Endodermal cell (in vitro differentiated cells): ENCODE measurements at regions not wholly inside any gene's neighbourhood (a gene's known extent, or its start where the extent isn't known, plus 50 kb on each side); places are given as distances from the start of the nearest gene placed in this dataset.

Experiments
- DNase-seq: peaks from one replicate; pipeline ENCODE4 v3.0.0-alpha.2; 2017
- H3K27ac ChIP-seq: 2 replicates; pipeline ENCODE4 v1.5.1; 2013; ENCODE audit warnings: mild to moderate bottlenecking, low read depth, low read length, moderate library complexity
- H3K27me3 ChIP-seq: 2 replicates; pipeline ENCODE4 v1.6.1; 2013; ENCODE audit warnings: mild to moderate bottlenecking, low read length, moderate library complexity; ENCODE audit not compliant: insufficient read depth, control insufficient read depth, poor library complexity, severe bottlenecking
- H3K36me3 ChIP-seq: 2 replicates; pipeline ENCODE4 v1.7.0; 2013; ENCODE audit warnings: mild to moderate bottlenecking, low read length, moderate library complexity; ENCODE audit not compliant: control insufficient read depth, insufficient read depth
- H3K4me1 ChIP-seq: one replicate; pipeline ENCODE4 v1.7.0; 2013; ENCODE audit warnings: low read length; ENCODE audit not compliant: control insufficient read depth, insufficient read depth
- H3K4me3 ChIP-seq: 2 replicates; pipeline ENCODE4 v1.5.1; 2013; ENCODE audit warnings: mild to moderate bottlenecking, low read length, moderate library complexity
- H3K9ac ChIP-seq: 2 replicates; pipeline ENCODE4 v1.6.1; 2013; ENCODE audit warnings: mild to moderate bottlenecking, low read length, moderate library complexity; ENCODE audit not compliant: poor library complexity, severe bottlenecking; ENCODE audit errors: extremely low read depth
- H3K9me3 ChIP-seq: 2 replicates; pipeline ENCODE4 v1.6.1; 2013; ENCODE audit warnings: mild to moderate bottlenecking, low read length, moderate library complexity; ENCODE audit not compliant: control insufficient read depth
- H3K27ac Mint-ChIP-seq: 2 replicates; pipeline ENCODE4 v1.8.0; 2020; ENCODE audit warnings: mixed read lengths
- H3K27me3 Mint-ChIP-seq: 2 replicates; pipeline ENCODE4 v1.8.0; 2021; ENCODE audit warnings: mild to moderate bottlenecking, mixed read lengths; ENCODE audit not compliant: insufficient read depth
- H3K36me3 Mint-ChIP-seq: 2 replicates; pipeline ENCODE4 v1.8.0; 2020; ENCODE audit warnings: low read depth, mixed read lengths
- H3K4me1 Mint-ChIP-seq: 2 replicates; pipeline ENCODE4 v1.8.0; 2020; ENCODE audit warnings: mixed read lengths
- H3K4me3 Mint-ChIP-seq: 2 replicates; pipeline ENCODE4 v1.8.0; 2020; ENCODE audit warnings: mild to moderate bottlenecking, moderate library complexity, mixed read lengths
- H3K9me3 Mint-ChIP-seq: 2 replicates; pipeline ENCODE4 v1.8.0; 2020; ENCODE audit warnings: mild to moderate bottlenecking, mixed read lengths
- WGBS, 2 experiments: methylation state at CpG; one replicate each; pipeline versions ENCODE4 v1.1.5 to v1.1.7; 2013; ENCODE audit warnings: missing lambda C conversion rate in 2 of 2, mixed read lengths in 1 of 2; ENCODE audit not compliant: insufficient coverage in 1 of 2, insufficient read length in 1 of 2; 5-methylcytosine and 5-hydroxymethylcytosine counted together
- TF ChIP-seq, protein P1 (sequence below): fragments of 200-600 bp; sonication (generic); conservative IDR thresholded peaks from 2 replicates; pipeline ENCODE4 v1.5.0; 2021; ENCODE audit warnings: antibody characterized with exemption, mild to moderate bottlenecking

DNA sequence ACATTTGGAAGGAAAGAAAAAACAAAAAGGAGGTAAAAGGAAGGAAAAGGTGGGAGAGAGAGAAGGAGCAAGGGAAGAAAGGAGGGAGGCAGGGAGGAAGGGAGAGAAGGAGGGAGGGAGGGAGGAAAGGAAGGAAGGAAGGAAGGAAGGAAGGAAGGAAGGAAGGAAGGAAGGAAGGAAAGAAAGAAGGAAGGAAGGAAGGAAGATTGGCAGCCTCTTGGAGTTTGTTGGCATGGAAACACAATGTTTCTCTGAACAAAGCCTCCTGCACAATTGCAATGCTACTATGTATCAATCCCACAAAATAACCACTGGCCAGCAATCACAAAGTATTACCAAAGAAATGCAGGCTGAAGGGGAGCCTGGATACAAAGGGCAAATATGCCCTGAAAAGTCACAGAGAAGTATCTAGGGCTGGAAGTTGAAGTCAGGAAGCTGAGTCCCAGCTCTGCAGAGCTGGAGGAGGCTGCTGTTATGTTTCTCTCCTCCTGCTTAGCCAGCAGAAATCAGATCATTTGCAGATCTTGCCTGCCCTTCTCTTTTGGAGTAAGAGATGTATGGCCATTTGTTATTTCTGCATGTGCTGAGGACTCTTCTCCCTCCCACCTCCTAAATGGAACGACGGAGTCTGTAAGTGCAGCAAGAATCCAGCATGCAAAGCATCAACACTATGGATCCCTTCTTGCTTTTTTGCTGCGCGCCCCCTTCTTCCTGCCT is 195.9 kb upstream of the LDB2 start:
- peaks cover 30% of the 10 kb centered on the region for H3K4me1 Mint-ChIP-seq
- no peaks in the 10 kb centered on the region for H3K27me3 ChIP-seq
- no peaks in the 10 kb centered on the region for H3K9me3 ChIP-seq
- no peaks in the 10 kb centered on the region for H3K36me3 ChIP-seq
- no peak overlapping the region for H3K9ac ChIP-seq
- H3K27ac Mint-ChIP-seq, result no peak overlapping the region
- no peak overlapping the region for H3K4me3 Mint-ChIP-seq
- no peaks in the 10 kb centered on the region for H3K27me3 Mint-ChIP-seq
- no peaks in the 10 kb centered on the region for H3K9me3 Mint-ChIP-seq
- no peaks in the 10 kb centered on the region for H3K4me1 ChIP-seq
- TF ChIP-seq, protein P1, sequence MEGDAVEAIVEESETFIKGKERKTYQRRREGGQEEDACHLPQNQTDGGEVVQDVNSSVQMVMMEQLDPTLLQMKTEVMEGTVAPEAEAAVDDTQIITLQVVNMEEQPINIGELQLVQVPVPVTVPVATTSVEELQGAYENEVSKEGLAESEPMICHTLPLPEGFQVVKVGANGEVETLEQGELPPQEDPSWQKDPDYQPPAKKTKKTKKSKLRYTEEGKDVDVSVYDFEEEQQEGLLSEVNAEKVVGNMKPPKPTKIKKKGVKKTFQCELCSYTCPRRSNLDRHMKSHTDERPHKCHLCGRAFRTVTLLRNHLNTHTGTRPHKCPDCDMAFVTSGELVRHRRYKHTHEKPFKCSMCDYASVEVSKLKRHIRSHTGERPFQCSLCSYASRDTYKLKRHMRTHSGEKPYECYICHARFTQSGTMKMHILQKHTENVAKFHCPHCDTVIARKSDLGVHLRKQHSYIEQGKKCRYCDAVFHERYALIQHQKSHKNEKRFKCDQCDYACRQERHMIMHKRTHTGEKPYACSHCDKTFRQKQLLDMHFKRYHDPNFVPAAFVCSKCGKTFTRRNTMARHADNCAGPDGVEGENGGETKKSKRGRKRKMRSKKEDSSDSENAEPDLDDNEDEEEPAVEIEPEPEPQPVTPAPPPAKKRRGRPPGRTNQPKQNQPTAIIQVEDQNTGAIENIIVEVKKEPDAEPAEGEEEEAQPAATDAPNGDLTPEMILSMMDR, result no peak
- WGBS, 2 experiments, result 68 to 79% methylated on average over 4 of the region's 4 CpGs
- no peak for DNase-seq
- no peaks in the 10 kb centered on the region for H3K36me3 Mint-ChIP-seq
- peak overlapping the region; percentile 2 for H3K27ac ChIP-seq
- H3K4me3 ChIP-seq, result no peak overlapping the region

DNA sequence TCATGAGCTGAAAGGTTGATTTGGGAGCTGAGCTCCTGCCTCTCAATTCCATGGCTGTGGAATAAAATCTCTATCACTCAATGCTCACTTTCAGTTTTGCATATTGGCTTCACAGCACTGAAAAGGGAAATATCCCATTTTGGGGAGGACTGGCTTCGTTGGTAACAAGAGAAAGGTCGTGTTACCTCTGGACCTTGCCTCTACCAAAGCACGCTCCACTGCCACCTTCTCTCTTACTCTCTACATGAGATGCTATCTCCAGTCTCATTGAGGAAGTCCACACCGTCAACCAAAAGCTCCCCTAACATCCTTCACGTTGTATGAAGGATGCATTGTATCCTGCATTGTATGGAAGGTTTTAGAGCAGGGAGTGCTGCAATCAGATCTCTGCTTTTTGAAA is 195.0 kb upstream of the LDB2 start:
- no peak overlapping the region for H3K27ac ChIP-seq
- H3K36me3 ChIP-seq, result no peaks in the 10 kb centered on the region
- H3K4me1 Mint-ChIP-seq, result peaks cover 30% of the 10 kb centered on the region
- H3K27ac Mint-ChIP-seq, result no peak overlapping the region
- DNase-seq, result no peak
- no peak overlapping the region for H3K9ac ChIP-seq
- H3K36me3 Mint-ChIP-seq, result no peaks in the 10 kb centered on the region
- no peak overlapping the region for H3K4me3 Mint-ChIP-seq
- H3K9me3 ChIP-seq, result no peaks in the 10 kb centered on the region
- TF ChIP-seq, protein P1, result no peak
- no peaks in the 10 kb centered on the region for H3K27me3 Mint-ChIP-seq
- H3K4me3 ChIP-seq, result no peak overlapping the region
- no peaks in the 10 kb centered on the region for H3K9me3 Mint-ChIP-seq
- no peaks in the 10 kb centered on the region for H3K27me3 ChIP-seq
- H3K4me1 ChIP-seq, result no peaks in the 10 kb centered on the region
- 89 to 93% methylated on average over 3 to 5 of the region's 5 CpGs for WGBS, 2 experiments

DNA sequence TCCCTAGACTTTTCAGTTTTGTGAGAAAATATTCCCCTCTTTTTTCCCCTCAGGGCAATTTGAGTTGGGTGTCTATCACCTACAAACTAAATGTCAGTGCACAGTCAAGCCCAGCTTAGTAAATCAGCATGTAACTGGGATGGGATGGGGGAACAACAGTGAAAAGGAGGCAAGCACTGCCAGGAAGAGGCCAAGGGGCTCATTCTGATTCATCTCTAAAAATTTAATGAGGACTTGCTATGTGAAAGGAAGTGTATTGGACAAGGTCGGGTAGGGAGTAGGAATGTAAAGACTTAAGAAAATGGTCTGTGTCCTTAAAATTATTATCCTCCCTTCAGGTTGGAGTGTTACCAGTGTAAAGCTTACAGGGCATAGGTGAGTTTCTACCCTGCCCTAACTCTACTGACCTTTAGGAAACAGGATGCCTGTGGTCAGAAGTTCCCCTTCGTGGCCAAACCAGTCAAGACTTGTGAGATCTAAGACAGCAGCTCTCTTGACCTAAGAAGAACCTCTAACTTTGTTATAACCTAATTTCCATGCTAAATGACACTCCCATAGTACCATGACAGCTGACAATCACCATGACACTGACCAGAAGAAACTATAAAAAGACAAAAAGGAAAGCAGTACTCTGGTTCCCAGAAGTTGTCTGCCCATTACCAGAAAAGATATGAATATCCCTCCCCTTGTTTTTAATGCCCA is 194.4 kb upstream of the LDB2 start:
- no peak overlapping the region for H3K9ac ChIP-seq
- H3K27me3 Mint-ChIP-seq, result no peaks in the 10 kb centered on the region
- 86 to 93% methylated on average over 1 to 2 of the region's 2 CpGs for WGBS, 2 experiments
- no peaks in the 10 kb centered on the region for H3K36me3 ChIP-seq
- H3K36me3 Mint-ChIP-seq, result no peaks in the 10 kb centered on the region
- H3K9me3 Mint-ChIP-seq, result no peaks in the 10 kb centered on the region
- no peak overlapping the region for H3K4me3 Mint-ChIP-seq
- H3K27me3 ChIP-seq, result no peaks in the 10 kb centered on the region
- H3K27ac Mint-ChIP-seq, result no peak overlapping the region
- no peak overlapping the region for H3K27ac ChIP-seq
- H3K4me1 ChIP-seq, result no peaks in the 10 kb centered on the region
- TF ChIP-seq, protein P1, result no peak
- H3K9me3 ChIP-seq, result no peaks in the 10 kb centered on the region
- no peak for DNase-seq
- H3K4me3 ChIP-seq, result no peak overlapping the region
- H3K4me1 Mint-ChIP-seq, result peaks cover 30% of the 10 kb centered on the region
